ENCODE measurements at regions not wholly inside any gene's neighbourhood (a gene's known extent, or its start where the extent isn't known, plus 50 kb on each side); places are given as distances from the start of the nearest gene placed in this dataset.
"Not testable (repeated sequence)": the region's sequence is repeated elsewhere in the genome, so short reads cannot be mapped to it uniquely, and the experiment has no call there.

DNA sequence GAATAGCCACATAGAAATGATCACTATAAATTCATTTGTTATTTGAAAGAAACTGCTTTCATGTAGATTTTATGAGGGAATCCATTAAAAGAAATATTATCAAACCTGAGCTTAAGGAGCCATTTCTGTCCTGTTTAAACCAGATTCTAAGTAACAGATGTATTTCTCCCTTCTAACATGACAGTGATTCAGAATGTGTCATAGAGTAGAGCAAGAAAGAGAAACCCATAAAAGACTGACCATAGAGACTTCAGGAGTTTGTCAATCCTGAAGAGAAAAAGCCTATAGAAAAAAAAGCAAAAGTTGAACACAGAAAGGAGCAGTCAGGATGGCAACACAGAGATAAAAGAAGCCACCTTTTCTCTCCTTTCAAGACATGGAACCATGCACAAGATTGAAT, 390.6 kb downstream of the PRIM2 start:
- DNase-seq (ENCODE audit: low read depth), result peak; percentile 45

DNA sequence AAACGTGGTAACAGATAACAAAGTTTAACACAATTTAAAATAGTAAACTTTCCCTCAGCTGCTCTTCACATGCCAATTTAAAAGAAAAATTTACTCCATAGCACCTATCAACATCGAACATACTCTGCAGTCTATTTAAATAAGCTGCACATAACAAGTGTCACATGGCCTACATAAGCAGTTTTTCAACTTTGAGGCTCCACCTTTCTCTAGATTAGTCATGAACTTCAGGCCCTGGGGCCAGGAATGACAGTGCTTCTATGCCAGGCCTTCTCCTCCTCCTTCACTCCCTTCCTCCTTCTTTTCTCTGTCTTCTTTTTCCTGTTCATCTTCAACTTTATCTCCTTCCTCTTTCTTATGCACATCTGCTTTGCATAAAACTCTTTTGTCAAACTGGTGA, 405.1 kb downstream of the PRIM2 start:
- peak; percentile 73 for DNase-seq (ENCODE audit: low read depth)

DNA sequence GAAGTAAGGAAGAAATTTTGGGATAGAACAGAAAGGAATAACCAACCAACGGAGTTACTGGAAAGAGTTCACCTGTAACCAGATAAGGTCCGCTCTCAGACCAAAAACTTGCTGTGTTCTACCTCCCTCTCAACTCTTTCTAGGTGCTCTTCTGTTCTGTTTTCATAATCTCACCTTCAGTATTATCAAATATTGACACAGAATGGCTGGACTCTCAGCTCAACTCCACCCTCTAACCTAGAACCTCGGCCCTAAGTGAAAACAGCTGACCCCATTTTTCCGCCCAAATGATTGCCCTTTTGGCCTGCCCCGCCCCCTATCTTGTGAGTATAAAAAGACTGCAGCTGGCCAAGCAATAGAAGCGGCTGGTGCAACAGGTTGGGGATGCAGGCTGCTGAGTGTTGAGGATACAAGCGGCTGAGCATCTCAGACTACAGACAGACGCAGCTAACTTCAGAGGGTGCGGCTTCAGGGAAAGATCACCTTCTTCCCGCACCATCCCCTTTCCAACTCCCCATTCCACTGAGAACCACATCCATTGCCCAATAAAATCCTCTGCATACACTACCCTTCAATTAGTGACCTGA, 406.5 kb downstream of the PRIM2 start:
- not testable (repeated sequence) for DNase-seq (ENCODE audit: low read depth)

GRCh38 chr6:57729407-57729806, 412.0 kb downstream of the PRIM2 start:
- DNase-seq (ENCODE audit: low read depth), result not testable (repeated sequence)

DNA sequence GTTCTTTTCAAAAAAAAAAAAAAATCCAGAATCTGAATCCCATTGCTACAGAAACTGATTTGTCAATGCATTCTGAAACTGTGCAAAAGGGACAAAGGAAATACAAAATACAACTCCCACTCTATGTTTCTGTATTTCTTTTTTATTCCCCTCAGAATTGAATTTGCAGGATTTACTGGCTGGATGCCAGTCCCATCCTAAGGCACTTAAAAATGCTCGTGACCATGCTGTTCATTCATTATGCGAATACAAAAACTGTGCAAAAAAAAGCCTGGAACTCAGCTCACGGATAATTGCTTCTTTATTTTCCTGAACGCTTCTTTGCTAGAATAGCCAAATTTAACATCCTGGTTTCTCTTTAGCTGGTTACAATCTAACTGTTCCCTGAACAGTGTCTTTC, 413.3 kb downstream of the PRIM2 start:
- not testable (repeated sequence) for DNase-seq (ENCODE audit: low read depth)

- DNase-seq (ENCODE audit: low read depth), result peak; percentile 2
Measured at GRCh38 chr6:57747716-57748115, 430.3 kb downstream of the PRIM2 start.

DNA sequence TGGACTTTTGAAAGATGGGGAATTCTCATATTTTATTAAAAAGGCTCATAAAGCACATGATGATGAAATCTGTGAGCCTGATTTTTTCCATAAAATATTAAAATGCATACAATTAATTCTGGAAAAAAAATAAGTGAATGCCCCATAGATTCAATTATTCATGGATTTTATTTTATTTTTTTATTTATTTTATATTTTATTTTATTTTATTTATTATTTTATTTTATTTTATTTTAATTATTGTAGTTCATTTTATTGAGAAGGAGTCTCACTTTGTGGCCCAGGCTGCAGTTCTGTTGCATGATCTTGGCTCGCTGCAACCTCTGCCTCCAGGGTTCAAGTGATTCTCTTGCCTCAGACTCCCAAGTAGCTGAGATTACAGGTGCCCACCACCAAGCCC, 442.4 kb downstream of the PRIM2 start:
- not testable (repeated sequence) for DNase-seq (ENCODE audit: low read depth)

DNA sequence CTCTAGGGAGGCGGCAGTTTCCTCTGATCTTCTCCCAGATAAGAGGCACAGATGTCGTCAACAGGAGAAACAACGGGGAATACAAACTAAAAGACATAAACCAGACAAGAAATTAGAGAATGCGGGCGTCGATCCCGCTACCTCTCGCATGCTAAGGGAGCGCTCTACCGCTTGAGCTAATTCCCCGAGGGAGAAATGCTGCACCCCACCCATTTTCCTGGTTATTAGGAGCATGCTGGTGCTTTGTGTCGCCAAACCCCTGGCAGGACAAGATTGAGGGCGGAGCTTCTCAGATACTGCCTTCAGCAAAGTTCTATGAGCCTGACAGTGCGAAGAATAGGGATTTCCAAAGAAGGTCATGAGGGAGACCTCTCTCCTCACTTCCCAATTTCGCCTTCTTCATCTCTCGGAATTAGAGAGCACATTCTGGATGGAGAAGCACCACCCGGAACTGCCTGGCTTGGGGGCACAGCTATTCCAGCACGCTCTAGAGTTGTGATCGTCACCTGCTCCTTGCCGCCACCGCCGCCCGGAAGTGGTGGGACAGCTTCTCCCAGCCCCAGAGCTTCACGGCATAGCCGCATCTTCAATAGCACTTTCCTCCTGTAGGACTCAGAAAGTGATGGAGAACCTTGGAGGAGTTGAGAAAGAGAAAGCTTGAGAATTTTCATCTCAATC, 475.4 kb downstream of the PRIM2 start:
- not testable (repeated sequence) for DNase-seq (ENCODE audit: low read depth)

- DNase-seq (ENCODE audit: low read depth), result not testable (repeated sequence)
Measured at GRCh38 chr6:57793398-57793762, 475.9 kb downstream of the PRIM2 start.

DNA sequence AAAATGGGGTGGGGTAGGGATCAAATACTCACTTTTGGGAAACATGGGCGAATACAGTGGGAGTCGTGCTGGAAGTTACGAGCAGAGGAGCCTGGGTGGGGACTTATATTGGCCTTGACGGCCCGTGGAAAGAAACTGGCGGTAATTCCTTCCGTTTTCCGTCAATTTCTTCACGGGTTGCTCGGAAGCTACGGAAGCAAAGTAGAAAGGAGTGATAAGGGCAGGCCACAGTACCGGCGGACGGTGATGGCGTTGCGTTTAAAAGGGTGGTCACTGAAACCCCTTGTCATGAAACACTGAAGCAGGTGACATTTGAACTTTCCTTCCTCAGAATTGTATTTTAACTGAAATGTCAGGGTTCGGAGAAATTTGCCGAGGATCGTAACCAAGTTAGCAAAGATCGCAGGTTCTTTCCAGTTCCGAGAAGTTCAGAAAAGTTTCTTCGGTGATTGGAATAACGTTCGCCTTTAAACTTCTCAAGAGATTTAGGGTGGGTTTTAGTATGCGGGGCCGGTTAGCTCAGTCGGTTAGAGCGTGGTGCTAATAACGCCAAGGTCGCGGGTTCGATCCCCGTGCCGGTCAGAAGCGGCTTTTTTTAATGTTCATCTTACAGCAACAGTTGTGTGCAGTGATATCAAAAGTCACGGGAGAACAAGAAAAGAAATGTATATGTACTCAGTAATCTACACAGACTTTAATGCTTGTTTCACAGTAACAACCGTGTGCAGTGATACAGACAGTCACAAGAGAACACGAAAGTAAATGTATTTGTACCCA, 482.5 kb downstream of the PRIM2 start:
- DNase-seq (ENCODE audit: low read depth), result not testable (repeated sequence)

DNA sequence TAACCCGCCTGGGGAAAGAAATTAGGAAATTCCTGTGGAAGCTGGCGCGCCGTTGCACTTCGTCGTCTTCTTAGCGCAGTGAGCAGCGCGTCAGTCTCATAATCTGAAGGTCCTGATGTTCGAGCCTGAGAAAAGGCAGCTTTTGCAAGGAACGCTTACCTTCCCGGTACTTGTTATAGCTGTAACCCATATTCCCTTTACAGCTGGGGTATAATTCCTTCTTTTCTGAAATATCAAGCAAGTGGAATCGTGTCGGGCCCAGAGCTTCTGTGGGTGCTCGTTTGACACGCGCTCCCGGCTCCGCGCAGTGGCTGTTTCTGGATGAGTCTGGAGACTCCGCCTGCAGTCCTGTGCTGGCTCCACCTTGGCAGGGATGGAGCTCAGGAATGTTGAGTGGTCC, 491.2 kb downstream of the PRIM2 start:
- DNase-seq (ENCODE audit: low read depth), result not testable (repeated sequence)

GRCh38 chr6:57809454-57809853, 492.0 kb downstream of the PRIM2 start:
- DNase-seq (ENCODE audit: low read depth), result not testable (repeated sequence)

DNA sequence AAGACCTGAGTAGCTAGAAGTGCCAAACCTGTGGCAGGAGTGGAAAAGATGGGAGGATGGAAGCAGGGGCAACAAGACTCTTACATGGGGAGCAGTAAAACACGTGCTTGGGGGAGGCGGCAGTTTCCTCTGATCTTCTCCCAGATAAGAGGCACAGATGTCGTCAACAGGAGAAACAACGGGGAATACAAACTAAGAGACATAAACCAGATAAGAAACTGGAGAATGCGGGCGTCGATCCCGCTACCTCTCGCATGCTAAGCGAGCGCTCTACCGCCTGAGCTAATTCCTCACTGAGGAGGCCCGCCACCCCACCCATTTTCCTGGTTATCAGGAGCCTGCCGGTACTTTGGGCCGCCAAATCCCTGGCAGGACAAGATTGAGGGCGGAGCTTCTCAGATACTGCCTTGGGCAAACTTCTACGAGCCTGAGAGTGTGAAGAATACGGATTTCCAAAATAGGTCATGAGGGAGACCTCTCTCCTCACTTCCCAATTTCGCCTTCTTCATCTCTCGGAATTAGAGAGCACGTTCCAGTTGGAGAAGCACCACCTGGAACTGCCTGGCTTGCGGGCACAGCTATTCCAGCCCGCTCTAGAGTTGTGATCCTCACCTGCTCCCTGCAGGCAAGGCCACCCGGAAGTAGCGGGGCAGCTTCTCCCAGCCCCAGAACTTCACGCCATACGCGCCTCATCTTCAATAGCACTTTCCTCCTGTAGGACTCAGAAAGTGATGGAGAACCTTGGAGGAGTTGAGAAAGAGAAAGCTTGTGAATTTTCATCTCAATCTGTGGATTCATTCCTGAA, 496.0 kb downstream of the PRIM2 start:
- DNase-seq (ENCODE audit: low read depth), result not testable (repeated sequence)

DNA sequence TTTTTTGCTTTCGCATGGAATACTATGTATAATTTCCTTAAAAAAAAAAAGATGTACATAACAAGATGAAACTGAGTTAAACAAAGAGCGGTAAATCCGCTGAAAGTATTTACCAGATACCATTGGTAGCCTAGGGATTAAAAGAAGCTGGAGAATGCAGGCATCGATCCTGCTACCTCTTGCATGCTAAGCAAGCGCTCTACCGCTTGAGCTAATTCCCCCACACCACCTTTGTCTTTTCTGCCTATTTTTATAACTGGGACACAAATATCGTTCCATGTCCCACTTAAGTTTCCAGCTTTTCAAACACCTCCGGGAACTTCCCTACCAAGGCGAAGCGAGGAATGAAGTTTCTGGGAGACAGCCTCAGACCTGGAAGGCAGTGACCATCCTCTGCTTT, 498.4 kb downstream of the PRIM2 start:
- DNase-seq (ENCODE audit: low read depth), result not testable (repeated sequence)

- DNase-seq (ENCODE audit: low read depth), result not testable (repeated sequence)
Measured at GRCh38 chr6:57821325-57821724, 503.9 kb downstream of the PRIM2 start.

DNA sequence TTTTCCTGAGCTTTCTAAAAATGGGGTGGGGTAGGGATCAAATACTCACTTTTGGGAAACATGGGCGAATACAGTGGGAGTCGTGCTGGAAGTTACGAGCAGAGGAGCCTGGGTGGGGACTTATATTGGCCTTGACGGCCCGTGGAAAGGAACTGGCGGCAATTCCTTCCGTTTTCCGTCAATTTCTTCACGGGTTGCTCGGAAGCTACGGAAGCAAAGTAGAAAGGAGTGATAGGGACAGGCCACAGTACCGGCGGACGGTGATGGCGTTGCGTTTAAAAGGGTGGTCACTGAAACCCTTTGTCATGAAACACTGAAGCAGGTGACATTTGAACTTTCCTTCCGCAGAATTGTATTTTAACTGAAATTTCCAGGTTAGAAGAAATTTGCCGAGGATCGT, 505.0 kb downstream of the PRIM2 start:
- DNase-seq (ENCODE audit: low read depth), result not testable (repeated sequence)

GRCh38 chr6:57822896-57823358, 505.5 kb downstream of the PRIM2 start:
- DNase-seq (ENCODE audit: low read depth), result no peak

DNA sequence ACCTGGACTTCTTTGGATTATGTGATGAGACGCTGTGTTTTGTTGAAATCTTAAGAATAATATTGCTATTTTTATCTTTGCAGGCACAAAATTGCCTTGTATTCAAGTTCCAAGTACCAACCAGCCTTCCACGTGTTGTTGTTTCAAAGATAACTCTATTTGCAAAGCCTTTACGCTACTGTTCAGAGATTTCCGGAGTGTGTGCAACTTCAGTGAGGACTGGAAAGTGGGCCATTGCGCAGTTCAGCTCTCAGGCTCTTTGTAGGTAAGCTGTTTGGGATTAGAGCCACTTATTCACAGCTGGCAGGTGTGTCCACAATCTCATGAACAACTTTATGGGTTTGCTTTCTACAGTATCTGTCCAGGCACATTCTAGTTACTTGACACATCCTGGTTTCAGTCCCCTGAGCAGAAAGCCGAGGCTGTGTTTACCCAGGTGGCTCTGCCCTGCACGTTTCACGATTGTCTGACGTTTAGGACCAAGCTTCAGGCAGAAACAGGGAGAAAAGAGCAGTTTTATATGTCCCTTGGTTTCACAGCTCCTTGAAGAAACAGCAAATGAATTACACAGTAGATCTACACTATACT, 520.3 kb downstream of the PRIM2 start:
- DNase-seq (ENCODE audit: low read depth), result not testable (repeated sequence)

DNA sequence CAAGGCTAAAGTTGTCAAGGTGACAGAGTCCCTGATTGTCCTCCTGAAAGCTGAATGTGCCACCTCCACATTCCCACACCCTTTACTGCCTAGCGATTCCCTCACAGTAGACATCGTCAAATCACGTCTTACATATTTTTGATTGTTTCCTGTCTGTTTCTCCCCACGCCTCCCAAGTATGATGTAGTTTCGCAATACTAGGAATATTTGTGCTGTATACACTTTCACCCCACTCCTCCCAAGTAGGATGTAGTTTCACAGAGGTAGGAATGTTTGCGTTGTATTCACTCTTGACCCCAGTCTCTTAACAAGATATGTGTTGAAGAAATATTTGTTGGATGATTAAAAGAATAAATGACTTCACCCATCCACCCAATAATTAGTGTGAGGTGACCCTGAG, 524.1 kb downstream of the PRIM2 start:
- not testable (repeated sequence) for DNase-seq (ENCODE audit: low read depth)

DNA sequence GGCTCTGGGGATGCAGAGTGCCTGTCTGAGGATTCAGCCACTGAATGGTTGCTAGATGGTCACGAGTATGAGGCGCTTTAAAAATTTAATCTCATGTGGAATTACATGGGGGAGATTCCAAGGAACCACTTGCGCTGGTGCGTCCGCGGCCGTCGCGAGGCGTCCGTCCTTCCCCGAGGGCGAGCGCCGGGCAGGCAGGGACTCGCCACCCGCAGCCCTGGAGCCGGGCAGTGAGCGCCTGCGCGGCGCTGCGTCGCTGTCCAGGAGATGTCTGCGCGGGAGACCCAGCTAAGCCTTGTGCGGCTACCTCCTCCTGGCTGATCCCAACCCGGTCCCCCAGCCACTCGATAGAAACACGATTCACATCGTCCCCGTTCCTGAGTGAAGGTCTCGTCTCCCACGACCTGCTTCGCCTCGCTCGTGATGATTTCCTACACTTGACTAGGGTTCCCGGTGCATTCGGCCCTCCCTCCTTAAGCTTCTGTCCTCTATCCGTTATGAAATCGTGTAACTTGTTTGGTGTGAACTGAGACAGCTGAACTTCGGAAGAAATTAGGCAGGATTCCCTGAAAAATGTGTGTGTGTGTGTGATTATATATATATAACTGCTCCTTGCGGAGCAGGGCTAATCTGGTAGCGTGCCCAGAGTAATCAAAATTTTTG, 536.4 kb downstream of the PRIM2 start:
- DNase-seq (ENCODE audit: low read depth), result peak; percentile 20

Measured in M059J (cell line).